HFFc6 (cell line): ENCODE measurements at regions not wholly inside any gene's neighbourhood (a gene's known extent, or its start where the extent isn't known, plus 50 kb on each side); places are given as distances from the start of the nearest gene placed in this dataset.
"Not testable (repeated sequence)": the region's sequence is repeated elsewhere in the genome, so short reads cannot be mapped to it uniquely, and the experiment has no call there.

Source experiments
- DNase-seq: peaks from one replicate; pipeline ENCODE4 v3.0.0-alpha.2; 2018
- H3K27ac Mint-ChIP-seq: 2 replicates; pipeline ENCODE4 v1.8.0; 2020; ENCODE audit warnings: mild to moderate bottlenecking, mixed read lengths
- H3K27me3 Mint-ChIP-seq: 2 replicates; pipeline ENCODE4 v1.8.0; 2021; ENCODE audit warnings: mild to moderate bottlenecking, moderate library complexity, mixed read lengths; ENCODE audit not compliant: insufficient read depth
- H3K36me3 Mint-ChIP-seq: 2 replicates; pipeline ENCODE4 v1.8.0; 2021; ENCODE audit warnings: low read depth, mixed read lengths
- H3K4me1 Mint-ChIP-seq: 2 replicates; pipeline ENCODE4 v1.8.0; 2020; ENCODE audit warnings: low read depth, mixed read lengths
- H3K4me3 Mint-ChIP-seq: 2 replicates; pipeline ENCODE4 v1.8.0; 2020; ENCODE audit warnings: mild to moderate bottlenecking, moderate library complexity, mixed read lengths
- H3K9me3 Mint-ChIP-seq: 2 replicates; pipeline ENCODE4 v1.8.0; 2020; ENCODE audit warnings: mild to moderate bottlenecking, mixed read lengths
- TF ChIP-seq, protein P1 (sequence below): fragments of 200-600 bp; sonication (generic); IDR thresholded peaks from 2 replicates; pipeline ENCODE4 v1.5.0; 2021; ENCODE audit warnings: antibody characterized with exemption, mild to moderate bottlenecking

DNA sequence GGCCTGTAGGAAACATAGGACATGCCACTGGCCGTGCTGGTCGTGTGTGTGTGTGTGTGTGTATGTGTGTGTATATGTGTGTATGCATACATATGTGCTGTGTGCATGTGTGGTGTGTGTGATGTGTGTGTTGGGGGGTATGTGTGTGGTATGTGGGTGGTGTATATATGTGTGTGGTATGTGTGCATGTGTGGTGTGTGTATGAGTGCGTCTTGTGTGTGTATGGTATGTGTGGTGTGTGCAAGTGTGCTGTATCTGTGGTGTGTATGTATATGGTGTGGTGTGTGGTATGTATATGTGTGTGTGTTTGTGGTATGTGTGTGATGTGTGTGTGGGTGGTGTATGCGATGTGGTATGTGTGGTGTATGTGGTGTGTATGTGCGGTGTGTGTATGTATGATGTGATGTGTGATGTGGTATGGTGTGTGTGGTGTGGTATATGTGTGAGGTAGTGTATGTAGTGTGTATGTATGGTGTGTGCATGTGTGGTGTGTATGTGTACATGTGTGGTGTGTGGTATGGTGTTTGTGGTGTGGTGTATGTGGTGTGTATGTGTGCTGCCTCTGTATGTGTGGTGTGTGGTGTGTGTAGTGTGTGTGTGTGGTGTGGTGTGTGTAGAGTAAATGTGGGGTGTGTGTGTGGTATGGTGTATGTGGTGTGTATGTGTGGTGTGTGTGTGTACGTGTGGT lies 120.8 kb upstream of the CACHD1 start:
- no peaks in the 10 kb centered on the region for H3K9me3 Mint-ChIP-seq
- TF ChIP-seq, protein P1, sequence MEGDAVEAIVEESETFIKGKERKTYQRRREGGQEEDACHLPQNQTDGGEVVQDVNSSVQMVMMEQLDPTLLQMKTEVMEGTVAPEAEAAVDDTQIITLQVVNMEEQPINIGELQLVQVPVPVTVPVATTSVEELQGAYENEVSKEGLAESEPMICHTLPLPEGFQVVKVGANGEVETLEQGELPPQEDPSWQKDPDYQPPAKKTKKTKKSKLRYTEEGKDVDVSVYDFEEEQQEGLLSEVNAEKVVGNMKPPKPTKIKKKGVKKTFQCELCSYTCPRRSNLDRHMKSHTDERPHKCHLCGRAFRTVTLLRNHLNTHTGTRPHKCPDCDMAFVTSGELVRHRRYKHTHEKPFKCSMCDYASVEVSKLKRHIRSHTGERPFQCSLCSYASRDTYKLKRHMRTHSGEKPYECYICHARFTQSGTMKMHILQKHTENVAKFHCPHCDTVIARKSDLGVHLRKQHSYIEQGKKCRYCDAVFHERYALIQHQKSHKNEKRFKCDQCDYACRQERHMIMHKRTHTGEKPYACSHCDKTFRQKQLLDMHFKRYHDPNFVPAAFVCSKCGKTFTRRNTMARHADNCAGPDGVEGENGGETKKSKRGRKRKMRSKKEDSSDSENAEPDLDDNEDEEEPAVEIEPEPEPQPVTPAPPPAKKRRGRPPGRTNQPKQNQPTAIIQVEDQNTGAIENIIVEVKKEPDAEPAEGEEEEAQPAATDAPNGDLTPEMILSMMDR: no peak
- no peak for DNase-seq
- peaks cover 12% of the 10 kb centered on the region for H3K27me3 Mint-ChIP-seq
- H3K36me3 Mint-ChIP-seq: no peaks in the 10 kb centered on the region
- no peak overlapping the region for H3K4me3 Mint-ChIP-seq
- H3K4me1 Mint-ChIP-seq: peaks cover 16% of the 10 kb centered on the region
- no peak overlapping the region for H3K27ac Mint-ChIP-seq

DNA sequence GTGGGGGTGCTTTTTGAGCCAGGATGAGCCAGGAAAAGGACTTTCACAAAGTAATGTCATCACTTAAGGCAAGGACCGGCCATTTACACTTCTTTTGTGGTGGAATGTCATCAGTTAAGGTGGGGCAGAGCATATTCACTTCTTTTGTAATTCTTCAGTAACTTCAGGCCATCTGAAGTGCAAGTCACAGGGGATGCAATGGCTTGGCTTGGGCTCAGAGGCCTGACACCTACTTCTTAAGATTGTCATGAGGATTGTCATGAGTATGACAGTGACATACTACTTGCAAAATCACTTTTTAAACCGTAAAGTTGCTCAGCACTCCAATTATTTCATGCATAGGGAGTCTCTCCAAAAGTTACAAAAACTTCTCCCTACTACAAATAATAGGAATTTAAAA lies 114.4 kb upstream of the CACHD1 start:
- peaks cover 25% of the 10 kb centered on the region for H3K27me3 Mint-ChIP-seq
- H3K9me3 Mint-ChIP-seq, H3K36me3 Mint-ChIP-seq, H3K4me3 Mint-ChIP-seq, H3K4me1 Mint-ChIP-seq, DNase-seq, H3K27ac Mint-ChIP-seq: not testable (repeated sequence)

DNA sequence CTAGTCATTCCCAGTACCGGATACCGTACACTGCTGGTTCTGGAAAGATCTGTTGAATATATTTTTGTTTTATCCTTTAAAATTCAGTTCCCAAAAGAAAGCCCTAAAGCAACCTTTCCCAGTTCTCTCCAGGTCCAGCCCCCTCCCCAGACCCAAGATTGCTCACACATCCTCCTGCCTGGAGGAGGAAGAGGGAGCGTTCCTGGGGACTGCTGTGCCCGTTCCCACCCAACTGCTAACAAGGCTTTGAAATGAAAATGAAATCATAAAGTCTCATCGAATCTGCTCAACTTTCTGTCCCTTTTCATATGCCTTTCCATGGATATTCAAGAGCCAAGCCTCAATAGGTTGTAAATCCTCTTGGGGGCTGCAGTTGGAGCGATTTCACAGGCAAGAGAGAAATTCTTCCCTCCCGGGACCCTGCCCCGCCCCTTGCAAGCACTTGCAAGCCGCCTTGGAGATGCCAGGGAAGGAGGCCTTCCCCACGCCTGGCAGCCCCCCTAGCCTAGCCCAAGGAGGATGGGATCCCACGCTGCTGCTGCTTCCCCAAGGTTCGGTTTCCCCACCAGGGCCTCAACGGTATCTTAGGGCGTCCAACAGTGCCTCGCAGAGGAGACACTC lies 113.2 kb upstream of the CACHD1 start:
- no peak overlapping the region for H3K27ac Mint-ChIP-seq
- no peak overlapping the region for H3K4me3 Mint-ChIP-seq
- peaks cover 20% of the 10 kb centered on the region for H3K27me3 Mint-ChIP-seq
- H3K36me3 Mint-ChIP-seq: no peaks in the 10 kb centered on the region
- no peaks in the 10 kb centered on the region for H3K9me3 Mint-ChIP-seq
- DNase-seq: no peak
- H3K4me1 Mint-ChIP-seq: no peaks in the 10 kb centered on the region
- TF ChIP-seq, protein P1: no peak

DNA sequence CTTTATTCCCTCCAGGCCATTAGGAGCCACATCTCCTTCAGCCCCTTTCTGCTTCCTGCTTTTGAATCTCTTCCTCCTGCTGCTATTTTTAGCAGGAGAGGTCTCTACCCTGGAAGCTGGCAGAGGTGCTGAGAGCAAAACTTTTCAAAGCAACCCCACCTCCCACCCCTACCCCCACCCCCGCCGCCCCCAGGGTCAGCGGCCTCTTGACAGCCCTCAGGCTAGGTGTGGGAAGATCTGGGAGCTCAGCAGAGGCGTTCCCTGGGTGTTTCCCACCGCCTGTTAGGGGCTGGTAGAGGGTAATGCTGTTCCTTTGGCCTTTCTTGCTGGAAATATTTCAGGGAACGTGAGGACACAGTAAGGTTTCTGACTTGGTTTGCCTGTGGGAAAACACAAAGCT lies 112.5 kb upstream of the CACHD1 start:
- Mint-ChIP-seq H3K9me3 (no peaks in the 10 kb centered on the region), H3K4me1 (no peaks in the 10 kb centered on the region), H3K27me3 (peaks cover 18% of the 10 kb centered on the region), H3K36me3 (no peaks in the 10 kb centered on the region), H3K27ac (no peak overlapping the region), H3K4me3 (no peak overlapping the region)
- no peak for DNase-seq
- TF ChIP-seq, protein P1: no peak

DNA sequence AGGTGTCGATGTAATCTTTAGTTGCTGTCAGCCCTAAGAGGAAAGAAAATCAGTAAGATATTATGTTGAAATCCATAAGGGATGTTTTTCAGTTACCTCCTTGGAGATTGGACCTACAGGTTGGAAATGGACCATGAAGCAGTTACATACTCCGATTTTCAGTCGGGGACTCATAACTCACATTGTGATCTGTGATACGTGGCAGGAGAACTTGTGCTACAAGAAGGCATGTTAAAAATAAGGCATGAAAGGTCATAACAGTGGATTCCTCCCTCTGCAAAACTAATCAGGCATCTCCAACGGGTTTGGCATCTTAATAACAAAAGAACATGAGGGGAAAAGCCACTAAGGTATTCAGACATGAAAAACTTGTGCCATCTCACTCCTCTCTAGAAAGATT lies 111.2 kb upstream of the CACHD1 start:
- TF ChIP-seq, protein P1: no peak
- Mint-ChIP-seq H3K27ac (no peak overlapping the region), H3K27me3 (peaks cover 18% of the 10 kb centered on the region), H3K4me3 (no peak overlapping the region), H3K9me3 (no peaks in the 10 kb centered on the region), H3K36me3 (no peaks in the 10 kb centered on the region), H3K4me1 (no peaks in the 10 kb centered on the region)
- no peak for DNase-seq

DNA sequence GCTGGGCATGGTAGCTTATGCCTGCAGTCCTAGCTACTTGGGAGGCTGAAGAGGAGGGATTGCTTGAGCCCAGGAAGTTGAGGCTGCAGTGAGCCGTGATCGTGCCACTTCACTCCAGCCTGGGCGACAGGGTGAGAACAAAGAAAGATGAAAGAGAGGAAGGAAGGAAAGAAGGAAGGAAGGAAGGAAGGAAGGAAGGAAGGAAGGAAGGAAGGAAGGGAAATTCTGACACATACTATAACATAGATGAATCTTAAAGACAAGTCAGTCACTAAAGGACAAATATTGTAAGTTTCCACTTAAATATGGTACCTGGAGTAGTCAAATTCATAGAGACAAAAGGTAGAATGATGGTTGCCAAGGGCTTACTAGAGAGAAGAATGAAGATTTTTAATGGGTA lies 108.0 kb upstream of the CACHD1 start:
- no peaks in the 10 kb centered on the region for H3K36me3 Mint-ChIP-seq
- TF ChIP-seq, protein P1: no peak
- peaks cover 16% of the 10 kb centered on the region for H3K27me3 Mint-ChIP-seq
- no peak for DNase-seq
- no peak overlapping the region for H3K27ac Mint-ChIP-seq
- H3K9me3 Mint-ChIP-seq: no peaks in the 10 kb centered on the region
- no peaks in the 10 kb centered on the region for H3K4me1 Mint-ChIP-seq
- no peak overlapping the region for H3K4me3 Mint-ChIP-seq
